Type B pancreatic cell (in vitro differentiated cells): ENCODE measurements at regions not wholly inside any gene's neighbourhood (a gene's known extent, or its start where the extent isn't known, plus 50 kb on each side); places are given as distances from the start of the nearest gene placed in this dataset.

ENCODE experiments used
- DNase-seq: peaks from one replicate; pipeline ENCODE4 v3.0.0; 2021; ENCODE audit warnings: mixed read lengths; ENCODE audit not compliant: unreplicated experiment; ENCODE audit errors: extremely low spot score
- H3K27ac Mint-ChIP-seq: 2 replicates; pipeline ENCODE4 v1.8.0; 2021; ENCODE audit warnings: mild to moderate bottlenecking, mixed read lengths
- H3K27me3 Mint-ChIP-seq: 2 replicates; pipeline ENCODE4 v1.8.0; 2021; ENCODE audit warnings: mixed read lengths
- H3K36me3 Mint-ChIP-seq: 2 replicates; pipeline ENCODE4 v1.8.0; 2021; ENCODE audit warnings: mixed read lengths
- H3K4me1 Mint-ChIP-seq: one replicate; pipeline ENCODE4 v1.8.0; 2021; ENCODE audit warnings: mixed read lengths; ENCODE audit not compliant: unreplicated experiment
- H3K4me3 Mint-ChIP-seq: 2 replicates; pipeline ENCODE4 v1.8.0; 2021; ENCODE audit warnings: mild to moderate bottlenecking, mixed read lengths
- H3K9me3 Mint-ChIP-seq: 2 replicates; pipeline ENCODE4 v1.8.0; 2021; ENCODE audit warnings: mixed read lengths
- TF ChIP-seq, protein P1 (sequence below): fragments of 200-600 bp; sonication (generic); conservative IDR thresholded peaks from 2 replicates; pipeline ENCODE4 v1.5.0; 2021; ENCODE audit warnings: antibody characterized with exemption, mild to moderate bottlenecking

GRCh38 chr1:79974659-79975058 lies 968.1 kb upstream of the ADGRL4 start:
- no peaks in the 10 kb centered on the region for H3K27me3 Mint-ChIP-seq
- H3K36me3 Mint-ChIP-seq: no peaks in the 10 kb centered on the region
- no peak for DNase-seq
- TF ChIP-seq, protein P1, sequence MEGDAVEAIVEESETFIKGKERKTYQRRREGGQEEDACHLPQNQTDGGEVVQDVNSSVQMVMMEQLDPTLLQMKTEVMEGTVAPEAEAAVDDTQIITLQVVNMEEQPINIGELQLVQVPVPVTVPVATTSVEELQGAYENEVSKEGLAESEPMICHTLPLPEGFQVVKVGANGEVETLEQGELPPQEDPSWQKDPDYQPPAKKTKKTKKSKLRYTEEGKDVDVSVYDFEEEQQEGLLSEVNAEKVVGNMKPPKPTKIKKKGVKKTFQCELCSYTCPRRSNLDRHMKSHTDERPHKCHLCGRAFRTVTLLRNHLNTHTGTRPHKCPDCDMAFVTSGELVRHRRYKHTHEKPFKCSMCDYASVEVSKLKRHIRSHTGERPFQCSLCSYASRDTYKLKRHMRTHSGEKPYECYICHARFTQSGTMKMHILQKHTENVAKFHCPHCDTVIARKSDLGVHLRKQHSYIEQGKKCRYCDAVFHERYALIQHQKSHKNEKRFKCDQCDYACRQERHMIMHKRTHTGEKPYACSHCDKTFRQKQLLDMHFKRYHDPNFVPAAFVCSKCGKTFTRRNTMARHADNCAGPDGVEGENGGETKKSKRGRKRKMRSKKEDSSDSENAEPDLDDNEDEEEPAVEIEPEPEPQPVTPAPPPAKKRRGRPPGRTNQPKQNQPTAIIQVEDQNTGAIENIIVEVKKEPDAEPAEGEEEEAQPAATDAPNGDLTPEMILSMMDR: no peak
- no peaks in the 10 kb centered on the region for H3K4me1 Mint-ChIP-seq
- no peak overlapping the region for H3K27ac Mint-ChIP-seq
- no peaks in the 10 kb centered on the region for H3K9me3 Mint-ChIP-seq
- H3K4me3 Mint-ChIP-seq: no peak overlapping the region

DNA sequence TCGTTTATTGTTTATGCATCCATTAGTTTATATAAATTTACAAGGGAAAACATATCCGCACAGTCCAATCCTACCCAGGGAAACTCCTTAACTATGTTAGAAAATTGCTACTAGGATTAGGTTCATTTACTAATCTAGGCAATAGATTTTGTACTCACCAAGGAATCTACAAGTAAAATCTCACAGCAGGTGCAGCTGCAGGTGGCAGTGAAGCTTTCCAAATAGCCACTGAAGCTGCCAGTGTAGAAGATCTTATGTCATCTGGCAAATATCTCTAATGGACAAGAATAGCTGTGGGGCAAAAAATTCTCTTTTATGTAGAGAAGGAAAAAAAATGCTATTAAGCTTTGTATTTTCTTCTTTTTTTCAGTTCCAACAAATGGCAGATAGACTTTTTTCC lies 963.4 kb upstream of the ADGRL4 start:
- peaks cover 11% of the 10 kb centered on the region for H3K9me3 Mint-ChIP-seq
- H3K4me1 Mint-ChIP-seq: no peaks in the 10 kb centered on the region
- H3K4me3 Mint-ChIP-seq: no peak overlapping the region
- H3K27me3 Mint-ChIP-seq: no peaks in the 10 kb centered on the region
- TF ChIP-seq, protein P1: no peak
- no peak overlapping the region for H3K27ac Mint-ChIP-seq
- no peaks in the 10 kb centered on the region for H3K36me3 Mint-ChIP-seq
- no peak for DNase-seq

- Mint-ChIP-seq H3K4me3 (no peak overlapping the region), H3K9me3 (peaks cover 12% of the 10 kb centered on the region), H3K36me3 (no peaks in the 10 kb centered on the region), H3K27me3 (no peaks in the 10 kb centered on the region), H3K4me1 (no peaks in the 10 kb centered on the region), H3K27ac (no peak overlapping the region)
- DNase-seq: no peak
- TF ChIP-seq, protein P1: no peak
Measured at GRCh38 chr1:79966438-79966837, 959.9 kb upstream of the ADGRL4 start.

DNA sequence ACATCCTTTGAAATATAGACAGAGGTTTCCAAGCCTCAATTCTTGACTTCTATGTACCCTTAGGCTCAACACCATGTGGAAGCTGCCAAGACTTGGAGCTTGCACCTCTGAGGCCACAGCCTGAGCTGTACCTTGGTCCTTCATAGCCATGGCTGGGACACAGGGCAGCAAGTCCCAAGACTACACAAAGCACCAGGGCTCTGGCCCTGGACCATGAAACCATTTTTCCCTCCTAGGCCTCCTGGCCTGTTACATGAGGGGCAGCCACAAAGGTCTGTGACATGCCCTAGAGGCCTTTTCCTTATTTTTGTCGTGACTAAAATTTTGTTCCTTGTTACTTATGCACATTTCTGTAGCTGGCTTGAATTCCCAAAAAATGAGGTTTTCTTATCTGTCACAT lies 953.1 kb upstream of the ADGRL4 start:
- H3K9me3 Mint-ChIP-seq: peaks cover 7% of the 10 kb centered on the region
- TF ChIP-seq, protein P1: no peak

GRCh38 chr1:79955966-79956365 lies 949.4 kb upstream of the ADGRL4 start:
- TF ChIP-seq, protein P1: no peak
- no peaks in the 10 kb centered on the region for H3K4me1 Mint-ChIP-seq
- no peak overlapping the region for H3K27ac Mint-ChIP-seq
- no peaks in the 10 kb centered on the region for H3K36me3 Mint-ChIP-seq
- DNase-seq: no peak
- H3K27me3 Mint-ChIP-seq: no peaks in the 10 kb centered on the region
- peaks cover 7% of the 10 kb centered on the region for H3K9me3 Mint-ChIP-seq
- no peak overlapping the region for H3K4me3 Mint-ChIP-seq

More for the DNA sequence above, 953.1 kb upstream of the ADGRL4 start:
- no peaks in the 10 kb centered on the region for H3K4me1 Mint-ChIP-seq
- no peak for DNase-seq
- no peaks in the 10 kb centered on the region for H3K36me3 Mint-ChIP-seq
- H3K27me3 Mint-ChIP-seq: no peaks in the 10 kb centered on the region
- H3K4me3 Mint-ChIP-seq: no peak overlapping the region
- H3K27ac Mint-ChIP-seq: no peak overlapping the region

DNA sequence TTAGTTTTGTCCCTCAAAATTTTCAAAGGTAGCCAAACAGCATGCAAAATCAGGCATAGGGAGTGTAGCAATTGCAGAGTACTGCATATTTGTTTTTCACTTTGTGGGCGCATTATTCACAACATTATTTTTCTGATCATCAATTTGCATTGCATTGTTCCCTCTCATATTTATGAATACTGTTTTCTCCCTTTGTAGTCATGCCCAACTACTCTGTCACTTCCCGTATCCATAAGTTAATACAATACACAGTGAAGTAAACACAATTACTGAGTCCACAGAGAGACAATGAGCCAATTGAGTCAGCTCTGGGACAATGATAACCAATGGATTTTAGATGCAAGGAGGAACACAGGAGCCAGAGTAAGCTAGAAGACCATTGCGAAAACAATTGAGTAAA lies 944.0 kb upstream of the ADGRL4 start:
- TF ChIP-seq, protein P1: no peak
- H3K4me3 Mint-ChIP-seq: no peak overlapping the region
- no peaks in the 10 kb centered on the region for H3K9me3 Mint-ChIP-seq
- H3K36me3 Mint-ChIP-seq: no peaks in the 10 kb centered on the region
- no peaks in the 10 kb centered on the region for H3K4me1 Mint-ChIP-seq
- no peak for DNase-seq
- no peaks in the 10 kb centered on the region for H3K27me3 Mint-ChIP-seq
- H3K27ac Mint-ChIP-seq: no peak overlapping the region
